HG03103 (cell line): ENCODE measurements at regions not wholly inside any gene's neighbourhood (a gene's known extent, or its start where the extent isn't known, plus 50 kb on each side); places are given as distances from the start of the nearest gene placed in this dataset.
"Not testable (repeated sequence)": the region's sequence is repeated elsewhere in the genome, so short reads cannot be mapped to it uniquely, and the experiment has no call there.

ENCODE experiments used
- ATAC-seq: cut with Tn5 transposase; IDR thresholded peaks from one replicate; pipeline ENCODE4 v1.9.1; 2021; ENCODE audit warnings: low read depth; ENCODE audit not compliant: unreplicated experiment

GRCh38 chr5:20942603-20943002 is 954.6 kb upstream of the CDH18 start:
- not testable (repeated sequence) for ATAC-seq

- ATAC-seq = not testable (repeated sequence)
Measured at GRCh38 chr5:20940786-20941185, 952.8 kb upstream of the CDH18 start.

- not testable (repeated sequence) for ATAC-seq
Measured at GRCh38 chr5:20890936-20891335, 902.9 kb upstream of the CDH18 start.

GRCh38 chr5:20875726-20876125 is 887.7 kb upstream of the CDH18 start:
- not testable (repeated sequence) for ATAC-seq

GRCh38 chr5:20865892-20866291 is 877.9 kb upstream of the CDH18 start:
- not testable (repeated sequence) for ATAC-seq

- no peak for ATAC-seq
Measured at GRCh38 chr5:20833081-20833627, 845.2 kb upstream of the CDH18 start.

GRCh38 chr5:20832204-20833080 is 844.4 kb upstream of the CDH18 start:
- ATAC-seq = no peak

GRCh38 chr5:20825951-20826350 is 838.0 kb upstream of the CDH18 start:
- not testable (repeated sequence) for ATAC-seq

- ATAC-seq = not testable (repeated sequence)
Measured at GRCh38 chr5:20797216-20797615, 809.2 kb upstream of the CDH18 start.

GRCh38 chr5:20784755-20785154 is 796.8 kb upstream of the CDH18 start:
- ATAC-seq = not testable (repeated sequence)

GRCh38 chr5:20783484-20783883 is 795.5 kb upstream of the CDH18 start:
- ATAC-seq = not testable (repeated sequence)

- ATAC-seq = not testable (repeated sequence)
Measured at GRCh38 chr5:20771338-20771737, 783.3 kb upstream of the CDH18 start.

- not testable (repeated sequence) for ATAC-seq
Measured at GRCh38 chr5:20765074-20765473, 777.1 kb upstream of the CDH18 start.

GRCh38 chr5:20759459-20759858 is 771.5 kb upstream of the CDH18 start:
- ATAC-seq = not testable (repeated sequence)

GRCh38 chr5:20752179-20752578 is 764.2 kb upstream of the CDH18 start:
- not testable (repeated sequence) for ATAC-seq

GRCh38 chr5:20735715-20736114 is 747.7 kb upstream of the CDH18 start:
- peak; percentile 70 for ATAC-seq

- ATAC-seq = not testable (repeated sequence)
Measured at GRCh38 chr5:20732223-20732622, 744.2 kb upstream of the CDH18 start.

GRCh38 chr5:20721286-20721685 is 733.3 kb upstream of the CDH18 start:
- not testable (repeated sequence) for ATAC-seq

- ATAC-seq = not testable (repeated sequence)
Measured at GRCh38 chr5:20711520-20712155, 723.6 kb upstream of the CDH18 start.

- ATAC-seq = not testable (repeated sequence)
Measured at GRCh38 chr5:20707634-20708033, 719.6 kb upstream of the CDH18 start.

- ATAC-seq = no peak
Measured at GRCh38 chr5:20694121-20694520, 706.1 kb upstream of the CDH18 start.
